ENCODE measurements at regions not wholly inside any gene's neighbourhood (a gene's known extent, or its start where the extent isn't known, plus 50 kb on each side); places are given as distances from the start of the nearest gene placed in this dataset.
"Not testable (repeated sequence)": the region's sequence is repeated elsewhere in the genome, so short reads cannot be mapped to it uniquely, and the experiment has no call there.

GRCh38 chrX:151042842-151043241, 59.7 kb downstream of the HMGB3 start:
- DNase-seq (ENCODE audit: low read depth, low spot score), result no peak

DNA sequence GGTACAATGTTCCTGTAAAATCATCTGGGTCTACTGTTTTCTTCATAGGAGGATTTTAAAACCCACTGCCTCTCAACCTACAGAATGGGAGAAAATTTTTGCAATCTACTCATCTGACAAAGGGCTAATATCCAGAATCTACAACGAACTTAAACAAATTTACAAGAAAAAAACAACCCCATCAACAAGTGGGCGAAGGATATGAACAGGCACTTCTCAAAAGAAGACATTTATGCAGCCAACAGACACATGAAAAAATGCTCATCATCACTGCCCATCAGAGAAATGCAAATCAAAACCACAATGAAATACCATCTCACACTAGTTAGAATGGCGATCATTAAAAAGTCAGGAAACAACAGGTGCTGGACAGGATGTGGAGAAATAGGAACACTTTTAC, 83.2 kb downstream of the HMGB3 start:
- not testable (repeated sequence) for DNase-seq (ENCODE audit: low read depth, low spot score)

GRCh38 chrX:151073767-151074166, 90.6 kb downstream of the HMGB3 start:
- no peak for DNase-seq (ENCODE audit: low read depth, low spot score)

DNA sequence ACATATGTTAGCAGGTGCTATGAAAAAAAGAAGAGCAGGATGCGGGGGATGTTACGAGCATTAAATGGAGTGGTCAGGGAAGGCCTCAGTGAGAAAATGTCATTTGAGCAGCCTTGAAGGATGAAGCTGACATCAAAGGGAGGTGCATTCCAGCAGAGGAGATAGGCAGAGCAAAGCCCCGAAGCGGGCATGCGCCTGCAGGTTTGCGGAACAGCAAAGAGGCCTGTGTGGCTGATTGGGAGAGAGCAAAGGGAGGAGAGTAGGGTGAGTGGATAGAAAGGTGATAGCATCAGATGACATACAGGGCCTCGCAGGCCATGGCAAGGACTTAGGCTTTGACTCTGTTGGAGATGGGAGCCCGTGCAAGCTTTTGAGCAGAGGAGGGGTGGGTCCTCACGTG, 95.4 kb upstream of the GPR50 start:
- no peak for DNase-seq (ENCODE audit: low read depth, low spot score)

GRCh38 chrX:151082077-151082948, 94.1 kb upstream of the GPR50 start:
- DNase-seq (ENCODE audit: low read depth, low spot score), result peak; percentile 74

- no peak for DNase-seq (ENCODE audit: low read depth, low spot score)
Measured at GRCh38 chrX:151084454-151084853, 91.9 kb upstream of the GPR50 start.

DNA sequence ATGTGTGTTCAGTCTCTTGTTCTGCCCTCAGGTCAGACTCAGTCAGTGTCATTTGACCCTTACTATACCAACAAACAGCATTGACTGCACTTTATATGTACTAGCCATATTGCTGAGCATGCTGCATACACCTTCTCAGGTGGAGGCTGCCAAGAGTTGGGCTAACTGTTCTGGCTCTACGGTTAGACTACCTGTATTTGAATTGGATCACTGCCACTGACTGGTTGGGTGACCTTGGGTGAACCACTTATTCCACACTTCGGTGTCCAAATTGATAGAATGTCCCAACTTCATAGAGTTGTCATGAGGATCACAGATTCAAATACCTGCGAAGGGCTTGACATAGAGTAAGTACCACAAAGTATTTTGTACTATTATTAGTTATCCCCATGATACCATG, 91.2 kb upstream of the GPR50 start:
- no peak for DNase-seq (ENCODE audit: low read depth, low spot score)

DNA sequence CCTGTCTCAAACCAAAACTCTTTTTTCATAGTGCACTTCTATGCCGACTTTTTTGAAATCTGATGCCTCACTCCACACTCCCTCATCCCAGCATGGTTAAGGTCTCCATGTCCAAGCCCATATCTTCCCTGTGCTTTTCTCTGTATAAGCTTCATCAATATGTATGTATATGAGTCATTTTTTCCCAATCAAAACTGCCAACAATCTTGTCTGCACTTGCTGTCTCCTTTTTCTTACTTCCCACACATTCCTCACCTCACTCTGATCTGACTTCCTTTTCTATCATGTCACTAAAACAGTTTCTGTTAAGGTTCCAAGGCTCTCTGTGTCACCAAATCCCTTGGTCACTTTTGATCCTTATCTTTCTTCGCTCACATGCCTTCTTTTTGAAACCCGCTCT, 88.2 kb upstream of the GPR50 start:
- no peak for DNase-seq (ENCODE audit: low read depth, low spot score)

- DNase-seq (ENCODE audit: low read depth, low spot score), result no peak
Measured at GRCh38 chrX:151099001-151099400, 77.4 kb upstream of the GPR50 start.

GRCh38 chrX:151100799-151101198, 75.6 kb upstream of the GPR50 start:
- DNase-seq (ENCODE audit: low read depth, low spot score), result no peak

DNA sequence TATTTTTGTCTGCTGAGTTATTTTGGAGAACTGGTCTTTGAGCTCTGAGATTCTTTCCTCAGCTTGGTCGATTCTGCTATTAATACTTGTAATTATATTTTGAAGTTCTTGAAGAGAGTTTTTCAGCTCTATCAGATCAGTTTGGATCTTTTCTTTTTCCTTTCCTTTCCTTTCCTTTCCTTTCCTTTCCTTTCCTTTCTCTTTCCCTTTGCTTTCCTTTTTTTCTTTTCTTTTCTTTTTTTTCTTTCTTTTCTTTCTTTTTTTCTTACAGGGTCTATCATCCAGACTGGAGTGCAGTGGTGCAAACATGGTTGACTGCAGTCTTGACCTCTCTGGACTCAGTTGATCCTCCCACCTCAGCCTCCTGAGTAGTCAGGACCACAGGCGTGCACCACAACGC, 63.2 kb upstream of the GPR50 start:
- not testable (repeated sequence) for DNase-seq (ENCODE audit: low read depth, low spot score)

Measured in astrocyte of the hippocampus (primary cell).